ENCODE measurements at regions not wholly inside any gene's neighbourhood (a gene's known extent, or its start where the extent isn't known, plus 50 kb on each side); places are given as distances from the start of the nearest gene placed in this dataset.

DNA sequence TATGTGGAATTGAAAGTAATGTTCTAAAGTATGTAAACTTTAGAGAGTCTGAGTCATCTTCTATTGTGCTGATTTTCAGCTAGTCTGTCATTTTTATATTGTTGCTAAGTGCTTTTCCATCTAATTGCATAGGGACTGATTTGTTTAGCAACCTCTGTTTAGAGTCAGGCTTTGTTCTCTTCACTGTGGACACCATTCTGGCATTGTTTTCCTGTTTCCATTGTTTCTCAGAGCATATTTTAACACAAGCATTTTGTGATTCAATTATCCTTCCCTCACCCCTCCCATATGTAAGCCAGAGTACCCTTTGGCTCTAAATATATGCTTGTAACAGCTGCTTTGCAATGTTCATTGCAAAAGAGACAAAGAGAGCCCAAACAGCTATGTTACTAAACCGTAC lies 748.4 kb upstream of the PHF14 start:
- Histone ChIP-seq H3K4me3 (ENCODE audit: control insufficient read depth in 2 of 3, extremely low read depth in 1 of 3, insufficient read depth in 2 of 3, low read depth in 1 of 3, low read length in 3 of 3) (no peak overlapping the region), H3K27ac (ENCODE audit: control insufficient read depth, insufficient read depth, low read length) (no peak overlapping the region), H3K79me2 (ENCODE audit: control insufficient read depth, insufficient read depth, low read length) (no peaks in the 10 kb centered on the region), H3K9ac (ENCODE audit: control insufficient read depth, extremely low read depth, insufficient read depth, low read length) (no peak overlapping the region), H4K20me1 (ENCODE audit: control insufficient read depth, extremely low read depth, insufficient read depth, low read length) (no peaks in the 10 kb centered on the region), H2AFZ (ENCODE audit: control insufficient read depth, low read length) (no peak overlapping the region), H3K4me2 (ENCODE audit: control insufficient read depth, extremely low read depth, insufficient read depth, low read depth, low read length) (no peak overlapping the region), H3K4me1 (ENCODE audit: control insufficient read depth, extremely low read depth, insufficient read depth, low read length) (no peaks in the 10 kb centered on the region), H3K9me1 (ENCODE audit: control insufficient read depth, extremely low read depth, insufficient read depth, low read length) (no peaks in the 10 kb centered on the region), H3K27me3 (ENCODE audit: control insufficient read depth, extremely low read depth, insufficient read depth, low read length) (no peaks in the 10 kb centered on the region), H3K9me3 (ENCODE audit: control insufficient read depth, low read depth, low read length) (no peaks in the 10 kb centered on the region), H3K36me3 (ENCODE audit: control insufficient read depth in 2 of 2, extremely low read depth in 1 of 2, insufficient read depth in 2 of 2, low read length in 2 of 2) (no peaks in the 10 kb centered on the region)
- TF ChIP-seq, protein P1, sequence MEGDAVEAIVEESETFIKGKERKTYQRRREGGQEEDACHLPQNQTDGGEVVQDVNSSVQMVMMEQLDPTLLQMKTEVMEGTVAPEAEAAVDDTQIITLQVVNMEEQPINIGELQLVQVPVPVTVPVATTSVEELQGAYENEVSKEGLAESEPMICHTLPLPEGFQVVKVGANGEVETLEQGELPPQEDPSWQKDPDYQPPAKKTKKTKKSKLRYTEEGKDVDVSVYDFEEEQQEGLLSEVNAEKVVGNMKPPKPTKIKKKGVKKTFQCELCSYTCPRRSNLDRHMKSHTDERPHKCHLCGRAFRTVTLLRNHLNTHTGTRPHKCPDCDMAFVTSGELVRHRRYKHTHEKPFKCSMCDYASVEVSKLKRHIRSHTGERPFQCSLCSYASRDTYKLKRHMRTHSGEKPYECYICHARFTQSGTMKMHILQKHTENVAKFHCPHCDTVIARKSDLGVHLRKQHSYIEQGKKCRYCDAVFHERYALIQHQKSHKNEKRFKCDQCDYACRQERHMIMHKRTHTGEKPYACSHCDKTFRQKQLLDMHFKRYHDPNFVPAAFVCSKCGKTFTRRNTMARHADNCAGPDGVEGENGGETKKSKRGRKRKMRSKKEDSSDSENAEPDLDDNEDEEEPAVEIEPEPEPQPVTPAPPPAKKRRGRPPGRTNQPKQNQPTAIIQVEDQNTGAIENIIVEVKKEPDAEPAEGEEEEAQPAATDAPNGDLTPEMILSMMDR (optimal IDR thresholded peaks at IDR 0.05 in 1 of 3, IDR thresholded peaks at IDR 0.05 in 1 of 3, conservative IDR thresholded peaks at IDR 0.05 in 1 of 3; ENCODE audit: extremely low read depth in 1 of 3, insufficient read depth in 2 of 3, low read length in 3 of 3): no peak
- TF ChIP-seq EZH2 (IDR thresholded peaks at IDR 0.05; ENCODE audit: low read length): no peak
- DNase-seq (ENCODE audit: low read depth, low spot score) (no peak), FAIRE-seq (no peak)
- dilution Hi-C loops (cut with MboI; ENCODE audit: extremely low pct_ligation_motif_present, low sequenced_read_pairs): no loop called here

GRCh38 chr7:10237306-10237705 lies 736.4 kb upstream of the PHF14 start:
- peak; percentile 53 for DNase-seq (ENCODE audit: low read depth, low spot score)
- no peak for FAIRE-seq

More at GRCh38 chr7:10237306-10237705, 736.4 kb upstream of the PHF14 start:
- no peak overlapping the region for H3K9ac ChIP-seq (ENCODE audit: control insufficient read depth, extremely low read depth, insufficient read depth, low read length)
- no peaks in the 10 kb centered on the region for H3K9me3 ChIP-seq (ENCODE audit: control insufficient read depth, low read depth, low read length)
- no peaks in the 10 kb centered on the region for H3K27me3 ChIP-seq (ENCODE audit: control insufficient read depth, extremely low read depth, insufficient read depth, low read length)
- H2AFZ ChIP-seq (ENCODE audit: control insufficient read depth, low read length): no peak overlapping the region
- dilution Hi-C loops (cut with MboI; ENCODE audit: extremely low pct_ligation_motif_present, low sequenced_read_pairs): no loop called here
- no peaks in the 10 kb centered on the region for H3K4me1 ChIP-seq (ENCODE audit: control insufficient read depth, extremely low read depth, insufficient read depth, low read length)
- H3K4me3 ChIP-seq (ENCODE audit: control insufficient read depth in 2 of 3, extremely low read depth in 1 of 3, insufficient read depth in 2 of 3, low read depth in 1 of 3, low read length in 3 of 3): no peak overlapping the region
- H3K4me2 ChIP-seq (ENCODE audit: control insufficient read depth, extremely low read depth, insufficient read depth, low read depth, low read length): no peak overlapping the region
- H3K36me3 ChIP-seq (ENCODE audit: control insufficient read depth in 2 of 2, extremely low read depth in 1 of 2, insufficient read depth in 2 of 2, low read length in 2 of 2): no peaks in the 10 kb centered on the region
- TF ChIP-seq EZH2 (IDR thresholded peaks at IDR 0.05; ENCODE audit: low read length): no peak
- TF ChIP-seq, protein P1 (optimal IDR thresholded peaks at IDR 0.05 in 1 of 3, IDR thresholded peaks at IDR 0.05 in 1 of 3, conservative IDR thresholded peaks at IDR 0.05 in 1 of 3; ENCODE audit: extremely low read depth in 1 of 3, insufficient read depth in 2 of 3, low read length in 3 of 3): no peak
- no peaks in the 10 kb centered on the region for H4K20me1 ChIP-seq (ENCODE audit: control insufficient read depth, extremely low read depth, insufficient read depth, low read length)
- no peak overlapping the region for H3K27ac ChIP-seq (ENCODE audit: control insufficient read depth, insufficient read depth, low read length)
- no peaks in the 10 kb centered on the region for H3K79me2 ChIP-seq (ENCODE audit: control insufficient read depth, insufficient read depth, low read length)
- H3K9me1 ChIP-seq (ENCODE audit: control insufficient read depth, extremely low read depth, insufficient read depth, low read length): no peaks in the 10 kb centered on the region

Data from keratinocyte (primary cell).